Gastrocnemius medialis (tissue), 4 donors: ENCODE measurements at regions not wholly inside any gene's neighbourhood (a gene's known extent, or its start where the extent isn't known, plus 50 kb on each side); places are given as distances from the start of the nearest gene placed in this dataset.

Experiments used
- ATAC-seq, 2 donors: fragments of 150-250 bp; one replicate each; pipeline ENCODE4 v1.9.1; 2016
- DNase-seq, 2 donors: peaks; one replicate each; pipeline ENCODE4 v3.0.0-alpha.2; 2019
- H3K27ac ChIP-seq, 4 donors: fragments of 200-600 bp; sonication (generic); 1 replicate in 1 of 4; 2 replicates in 3 of 4; pipeline ENCODE4 v1.5.1; 2016 to 2018; ENCODE audit warnings: mild to moderate bottlenecking in 2 of 4, moderate library complexity in 1 of 4
- H3K27me3 ChIP-seq, 3 donors: fragments of 200-600 bp; sonication (generic) in 2 of 3; 1 replicate in 1 of 3; 2 replicates in 2 of 3; pipeline versions ENCODE4 v1.5.1 to v1.6.0; 2016 to 2019; ENCODE audit warnings: mild to moderate bottlenecking in 1 of 3, moderate library complexity in 1 of 3
- H3K36me3 ChIP-seq, 2 donors: fragments of 200-600 bp; sonication (generic) in 1 of 2; one replicate each; pipeline ENCODE4 v1.5.1; 2017 to 2018
- H3K4me1 ChIP-seq, 2 donors: fragments of 200-600 bp; sonication (generic) in 1 of 2; one replicate each; pipeline ENCODE4 v1.5.1; 2016 to 2017; ENCODE audit warnings: mild to moderate bottlenecking in 2 of 2
- H3K4me3 ChIP-seq, 4 donors: fragments of 200-600 bp; sonication (generic) in 3 of 4; 1 replicate in 1 of 4; 2 replicates in 3 of 4; pipeline ENCODE4 v1.5.1; 2016 to 2019; ENCODE audit warnings: mild to moderate bottlenecking in 2 of 4
- H3K9me3 ChIP-seq, 3 donors: fragments of 200-600 bp; sonication (generic) in 2 of 3; 1 replicate in 1 of 3; 2 replicates in 2 of 3; pipeline ENCODE4 v1.5.1; 2016 to 2019
- POLR2A ChIP-seq, 2 donors: fragments of 450-650 bp; IDR thresholded peaks; one replicate each; pipeline ENCODE4 v1.6.1; 2017; ENCODE audit warnings: antibody characterized with exemption in 2 of 2, mild to moderate bottlenecking in 2 of 2, moderate library complexity in 2 of 2
- in situ Hi-C, 4 donors: fragments of 200-750 bp; cut with MboI; loops; one replicate each; pipeline versions ENCODE4 v1.15.0 to v1.8.0; 2017; ENCODE audit warnings: low sequenced_read_pairs in 4 of 4
- intact Hi-C: fragments of 100-400 bp; cut with DNase I; formaldehyde crosslinking; loops from one replicate; pipeline ENCODE4 v1.15.1; 2023; ENCODE audit warnings: low total_unique reads
- TF ChIP-seq, protein P1 (sequence below), 5 experiments: fragments of 450-650 bp in 3 of 5; fragments of 200-600 bp in 2 of 5; sonication (generic) in 2 of 5; IDR thresholded peaks in 4 of 5; conservative IDR thresholded peaks in 1 of 5; 1 replicate in 4 of 5; 2 replicates in 1 of 5; pipeline ENCODE4 v1.5.1; 2016 to 2019; ENCODE audit warnings: antibody characterized with exemption in 5 of 5, mild to moderate bottlenecking in 3 of 5, moderate library complexity in 3 of 5

DNA sequence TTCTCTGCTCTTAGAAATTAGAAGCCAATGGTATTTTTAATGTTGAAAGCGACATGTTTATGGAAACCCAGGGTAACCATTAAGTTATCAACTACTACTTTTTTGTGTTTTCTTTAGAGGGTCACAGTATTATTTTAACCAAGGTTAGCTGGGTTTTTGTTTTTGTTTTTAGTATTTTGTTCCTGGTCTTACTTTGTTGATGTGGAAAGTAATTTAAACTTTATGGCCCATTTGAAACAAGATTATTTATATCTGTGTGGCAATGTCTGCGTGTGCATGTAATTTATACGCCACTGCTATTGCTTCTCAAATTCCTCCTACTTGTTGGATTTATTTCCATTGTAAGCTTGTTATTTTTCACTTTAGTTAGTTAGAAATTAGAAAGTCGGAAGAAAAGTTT lies 722.1 kb upstream of the NR2F2 start:
- DNase-seq (no peak), ATAC-seq (no peak)
- H3K36me3 ChIP-seq = no peaks in the 10 kb centered on the region
- H3K27me3 ChIP-seq = no peaks in the 10 kb centered on the region
- no peak overlapping the region for H3K4me3 ChIP-seq
- TF ChIP-seq, protein P1, sequence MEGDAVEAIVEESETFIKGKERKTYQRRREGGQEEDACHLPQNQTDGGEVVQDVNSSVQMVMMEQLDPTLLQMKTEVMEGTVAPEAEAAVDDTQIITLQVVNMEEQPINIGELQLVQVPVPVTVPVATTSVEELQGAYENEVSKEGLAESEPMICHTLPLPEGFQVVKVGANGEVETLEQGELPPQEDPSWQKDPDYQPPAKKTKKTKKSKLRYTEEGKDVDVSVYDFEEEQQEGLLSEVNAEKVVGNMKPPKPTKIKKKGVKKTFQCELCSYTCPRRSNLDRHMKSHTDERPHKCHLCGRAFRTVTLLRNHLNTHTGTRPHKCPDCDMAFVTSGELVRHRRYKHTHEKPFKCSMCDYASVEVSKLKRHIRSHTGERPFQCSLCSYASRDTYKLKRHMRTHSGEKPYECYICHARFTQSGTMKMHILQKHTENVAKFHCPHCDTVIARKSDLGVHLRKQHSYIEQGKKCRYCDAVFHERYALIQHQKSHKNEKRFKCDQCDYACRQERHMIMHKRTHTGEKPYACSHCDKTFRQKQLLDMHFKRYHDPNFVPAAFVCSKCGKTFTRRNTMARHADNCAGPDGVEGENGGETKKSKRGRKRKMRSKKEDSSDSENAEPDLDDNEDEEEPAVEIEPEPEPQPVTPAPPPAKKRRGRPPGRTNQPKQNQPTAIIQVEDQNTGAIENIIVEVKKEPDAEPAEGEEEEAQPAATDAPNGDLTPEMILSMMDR (IDR thresholded peaks at IDR 0.05 in 4 of 5, conservative IDR thresholded peaks at IDR 0.05 in 1 of 5) = no peak
- no peak for TF ChIP-seq POLR2A (IDR thresholded peaks at IDR 0.05)
- no peaks in the 10 kb centered on the region for H3K9me3 ChIP-seq
- H3K27ac ChIP-seq = no peak overlapping the region
- H3K4me1 ChIP-seq = peaks cover 0 to 6% of the 10 kb centered on the region in 2 donors
- intact Hi-C loops = no loop called here
- in situ Hi-C loops = no loop called here

DNA sequence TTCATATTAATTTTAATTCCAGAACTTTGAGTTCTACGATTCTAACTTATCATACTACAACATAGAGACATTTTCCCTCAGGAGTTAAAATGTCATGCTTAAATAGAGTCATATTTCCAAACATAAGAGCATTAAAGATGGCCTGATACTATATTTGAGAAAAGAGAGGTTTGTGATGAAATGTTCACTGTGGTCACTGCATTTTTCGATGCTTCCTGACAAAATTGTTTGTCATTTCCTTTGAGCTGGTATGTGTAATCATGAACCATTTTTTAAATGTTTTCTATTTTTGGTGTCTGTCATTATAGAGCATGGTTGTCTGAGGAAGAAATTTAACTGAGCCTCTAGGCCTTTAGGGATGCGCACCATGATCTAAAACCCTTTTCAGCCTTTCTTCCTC lies 721.4 kb upstream of the NR2F2 start:
- Histone ChIP-seq H3K36me3 (no peaks in the 10 kb centered on the region), H3K27ac (no peak overlapping the region), H3K4me1 (no peaks in the 10 kb centered on the region), H3K4me3 (no peak overlapping the region), H3K9me3 (no peaks in the 10 kb centered on the region), H3K27me3 (no peaks in the 10 kb centered on the region)
- TF ChIP-seq, protein P1 (IDR thresholded peaks at IDR 0.05 in 4 of 5, conservative IDR thresholded peaks at IDR 0.05 in 1 of 5) = no peak
- no peak for TF ChIP-seq POLR2A (IDR thresholded peaks at IDR 0.05)
- intact Hi-C loops = no loop called here
- ATAC-seq = no peak
- no peak for DNase-seq
- in situ Hi-C loops = no loop called here

DNA sequence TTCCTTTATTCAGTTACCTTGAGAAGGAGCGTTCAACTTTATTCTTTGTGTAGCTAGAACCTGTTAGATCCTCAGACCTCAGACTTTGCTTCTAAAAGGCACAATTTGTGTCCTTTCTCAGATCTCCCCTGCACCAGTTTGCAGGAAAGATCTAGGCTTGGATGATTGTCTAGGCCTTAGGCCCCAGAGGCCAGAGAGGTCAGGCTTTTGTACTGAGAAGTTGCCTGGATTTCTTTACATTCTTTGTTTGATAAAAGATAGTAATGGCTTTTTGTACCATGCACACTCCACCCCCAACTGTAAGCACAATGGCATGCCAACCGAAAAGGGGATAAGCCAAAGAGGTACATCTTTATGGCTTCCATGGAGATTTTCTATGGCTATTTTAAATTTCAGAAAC lies 719.6 kb upstream of the NR2F2 start:
- ATAC-seq = no peak
- no peak for DNase-seq
- in situ Hi-C loops (no loop called here), intact Hi-C loops (no loop called here)
- Histone ChIP-seq H3K36me3 (no peaks in the 10 kb centered on the region), H3K4me1 (no peaks in the 10 kb centered on the region), H3K4me3 (no peak overlapping the region), H3K27me3 (no peaks in the 10 kb centered on the region), H3K27ac (no peak overlapping the region), H3K9me3 (no peaks in the 10 kb centered on the region)
- TF ChIP-seq POLR2A (IDR thresholded peaks at IDR 0.05) = no peak
- TF ChIP-seq, protein P1 (IDR thresholded peaks at IDR 0.05 in 4 of 5, conservative IDR thresholded peaks at IDR 0.05 in 1 of 5) = no peak

DNA sequence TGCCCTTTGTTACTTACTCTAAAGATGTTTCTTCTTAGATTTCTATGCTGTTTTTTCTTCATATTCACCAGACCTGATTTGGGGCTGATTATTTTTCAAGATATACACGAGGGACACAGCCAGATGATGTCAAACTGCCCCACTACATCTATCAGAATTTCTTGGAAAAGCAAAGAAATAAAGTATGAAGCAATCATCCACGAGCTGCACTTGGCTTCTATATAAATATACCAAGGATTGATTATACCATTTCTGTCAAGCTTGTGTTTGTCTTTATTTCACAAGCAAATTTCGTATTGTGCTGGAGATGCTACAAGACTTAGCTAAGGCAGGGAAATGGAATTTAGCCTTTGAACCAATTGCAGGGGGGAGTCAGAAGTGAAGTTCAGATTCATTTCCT lies 715.1 kb upstream of the NR2F2 start:
- peak overlapping the region in 3 of 4 donors; percentile 20 to 53 (median 37) for H3K27ac ChIP-seq
- no peaks in the 10 kb centered on the region for H3K4me1 ChIP-seq
- no peaks in the 10 kb centered on the region for H3K27me3 ChIP-seq
- in situ Hi-C loops (no loop called here), intact Hi-C loops (no loop called here)
- no peaks in the 10 kb centered on the region for H3K36me3 ChIP-seq
- H3K4me3 ChIP-seq = no peak overlapping the region
- no peak for ATAC-seq
- DNase-seq = no peak
- no peaks in the 10 kb centered on the region for H3K9me3 ChIP-seq
- TF ChIP-seq, protein P1 (IDR thresholded peaks at IDR 0.05 in 4 of 5, conservative IDR thresholded peaks at IDR 0.05 in 1 of 5) = no peak
- TF ChIP-seq POLR2A (IDR thresholded peaks at IDR 0.05) = no peak

DNA sequence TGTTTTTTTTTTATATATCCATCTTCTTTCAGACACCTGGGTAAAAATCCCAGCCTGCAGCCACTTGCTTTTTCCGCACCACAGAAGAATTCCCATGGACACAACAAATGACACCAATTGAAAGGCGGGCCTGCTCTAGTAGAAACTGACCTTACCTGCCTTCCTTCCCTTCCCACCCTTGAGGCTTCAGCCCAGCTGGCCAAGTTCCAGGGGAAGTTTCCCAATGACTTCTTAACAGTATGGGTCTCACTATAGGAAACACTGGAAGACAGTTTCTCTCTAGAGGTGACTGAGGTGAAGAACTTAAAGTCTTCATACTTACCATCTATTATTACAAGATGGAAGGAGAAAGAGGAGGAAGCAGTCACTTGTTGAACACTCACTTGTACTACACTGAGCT lies 714.2 kb upstream of the NR2F2 start:
- H3K27me3 ChIP-seq = no peaks in the 10 kb centered on the region
- in situ Hi-C loops = no loop called here
- no peaks in the 10 kb centered on the region for H3K9me3 ChIP-seq
- peak overlapping the region in 2 of 4 donors; percentile 12 to 37 for H3K27ac ChIP-seq
- no peaks in the 10 kb centered on the region for H3K36me3 ChIP-seq
- intact Hi-C loops = no loop called here
- ATAC-seq = no peak
- no peak for DNase-seq
- TF ChIP-seq POLR2A (IDR thresholded peaks at IDR 0.05) = no peak
- TF ChIP-seq, protein P1 (IDR thresholded peaks at IDR 0.05 in 4 of 5, conservative IDR thresholded peaks at IDR 0.05 in 1 of 5) = no peak
- peaks cover 0 to 3% of the 10 kb centered on the region in 2 donors for H3K4me1 ChIP-seq
- H3K4me3 ChIP-seq = no peak overlapping the region
